ENCODE measurements at regions not wholly inside any gene's neighbourhood (a gene's known extent, or its start where the extent isn't known, plus 50 kb on each side); places are given as distances from the start of the nearest gene placed in this dataset.
A peak's percentile ranks its signal among the peaks of the same experiment; 100 is the strongest.

- Histone ChIP-seq H3K79me1 (replicated peaks; ENCODE audit: low read length, poor library complexity, severe bottlenecking) (no peaks in the 10 kb centered on the region), H3K4ac (ENCODE audit: low read depth in 1 of 2, low read length in 2 of 2) (no peak overlapping the region), H3K18ac (ENCODE audit: low read depth in 1 of 2, low read length in 2 of 2) (peak overlapping the region in 1 of 2 experiments; percentile 80), H3K9ac (ENCODE audit: low read length) (no peak overlapping the region), H3K9me3 (ENCODE audit: control insufficient read depth, low read length) (no peaks in the 10 kb centered on the region), H2AK5ac (ENCODE audit: low read length, severe bottlenecking) (peak overlapping the region; percentile 21), H3K27me3 (ENCODE audit: control insufficient read depth in 1 of 2, insufficient read depth in 1 of 2, low read length in 2 of 2) (no peaks in the 10 kb centered on the region), H4K8ac (ENCODE audit: low read length) (no peak overlapping the region), H2BK15ac (ENCODE audit: low read depth, poor library complexity, severe bottlenecking) (no peak overlapping the region), H3K23ac (ENCODE audit: low read length in 2 of 2) (no peak overlapping the region), H4K91ac (ENCODE audit: low read length) (no peak overlapping the region), H2BK120ac (ENCODE audit: low read depth, low read length) (no peak overlapping the region), H2BK12ac (ENCODE audit: low read length in 2 of 2) (no peak overlapping the region), H3K4me2 (ENCODE audit: low read length, poor library complexity, severe bottlenecking) (no peak overlapping the region), H3K36me3 (ENCODE audit: control insufficient read depth in 1 of 2, insufficient read depth in 2 of 2, low read depth in 1 of 2, low read length in 2 of 2) (no peaks in the 10 kb centered on the region), H3K4me1 (ENCODE audit: control insufficient read depth, insufficient read depth, low read depth, low read length) (peaks cover 2% of the 10 kb centered on the region), H3K4me3 (ENCODE audit: insufficient read depth in 1 of 2, low read depth in 1 of 2, low read length in 2 of 2) (no peak overlapping the region), H2BK5ac (ENCODE audit: low read depth, low read length, poor library complexity, severe bottlenecking) (peak overlapping the region; percentile 66), H3K14ac (ENCODE audit: low read length in 2 of 2) (no peak overlapping the region), H3K27ac (ENCODE audit: low read length, poor library complexity, severe bottlenecking) (peak overlapping the region; percentile 99), H2AFZ (ENCODE audit: low read depth, low read length) (peak overlapping the region; percentile 76)
- WGBS: 36% methylated on average over 3 of the region's 3 CpGs
- peak; percentile 51 for DNase-seq
Observed at GRCh38 chr3:110343376-110343775, 728.2 kb upstream of the NECTIN3 start.

GRCh38 chr3:110343945-110344344 lies 727.7 kb upstream of the NECTIN3 start:
- peak; percentile 43 for DNase-seq
- Histone ChIP-seq H3K23ac (ENCODE audit: low read length in 2 of 2) (no peak overlapping the region), H3K14ac (ENCODE audit: low read length in 2 of 2) (no peak overlapping the region), H3K79me1 (replicated peaks; ENCODE audit: low read length, poor library complexity, severe bottlenecking) (no peaks in the 10 kb centered on the region), H3K27ac (ENCODE audit: low read length, poor library complexity, severe bottlenecking) (peak overlapping the region; percentile 99), H3K4me2 (ENCODE audit: low read length, poor library complexity, severe bottlenecking) (no peak overlapping the region), H4K91ac (ENCODE audit: low read length) (peak overlapping the region; percentile 18), H2BK5ac (ENCODE audit: low read depth, low read length, poor library complexity, severe bottlenecking) (peak overlapping the region; percentile 94), H2AFZ (ENCODE audit: low read depth, low read length) (no peak overlapping the region), H2AK5ac (ENCODE audit: low read length, severe bottlenecking) (peak overlapping the region; percentile 97), H3K27me3 (ENCODE audit: control insufficient read depth in 1 of 2, insufficient read depth in 1 of 2, low read length in 2 of 2) (no peaks in the 10 kb centered on the region), H3K36me3 (ENCODE audit: control insufficient read depth in 1 of 2, insufficient read depth in 2 of 2, low read depth in 1 of 2, low read length in 2 of 2) (no peaks in the 10 kb centered on the region), H3K4me3 (ENCODE audit: insufficient read depth in 1 of 2, low read depth in 1 of 2, low read length in 2 of 2) (no peak overlapping the region), H3K9ac (ENCODE audit: low read length) (no peak overlapping the region), H3K18ac (ENCODE audit: low read depth in 1 of 2, low read length in 2 of 2) (peak overlapping the region in 1 of 2 experiments; percentile 30), H4K8ac (ENCODE audit: low read length) (no peak overlapping the region), H2BK120ac (ENCODE audit: low read depth, low read length) (no peak overlapping the region), H3K9me3 (ENCODE audit: control insufficient read depth, low read length) (no peaks in the 10 kb centered on the region), H3K4me1 (ENCODE audit: control insufficient read depth, insufficient read depth, low read depth, low read length) (peaks cover 2% of the 10 kb centered on the region), H3K4ac (ENCODE audit: low read depth in 1 of 2, low read length in 2 of 2) (no peak overlapping the region), H2BK15ac (ENCODE audit: low read depth, poor library complexity, severe bottlenecking) (no peak overlapping the region), H2BK12ac (ENCODE audit: low read length in 2 of 2) (peak overlapping the region in 1 of 2 experiments; percentile 67)
- WGBS: no CpG with 5 or more reads among the region's 1 CpG

DNA sequence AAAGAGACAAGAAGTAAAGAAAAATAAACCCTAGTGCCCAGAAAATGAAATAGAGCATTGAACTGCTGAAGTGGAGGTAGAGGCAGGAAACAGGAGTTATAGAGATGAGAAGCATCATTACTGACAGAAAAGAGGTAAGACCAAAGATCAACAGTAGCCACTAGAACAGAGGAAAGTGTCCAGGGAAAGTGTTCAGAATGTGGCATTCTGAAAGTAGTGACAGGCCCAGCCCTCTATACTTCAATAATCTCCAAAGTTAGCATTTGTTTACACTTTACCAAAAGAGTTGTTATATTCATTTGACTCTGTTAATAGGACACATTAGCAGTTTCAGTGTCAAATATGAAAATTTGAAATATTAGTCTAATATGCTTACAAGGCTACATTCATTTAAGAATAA lies 727.1 kb upstream of the NECTIN3 start:
- no peak overlapping the region for H3K18ac ChIP-seq (ENCODE audit: low read depth in 1 of 2, low read length in 2 of 2)
- no peak overlapping the region for H2BK120ac ChIP-seq (ENCODE audit: low read depth, low read length)

DNA sequence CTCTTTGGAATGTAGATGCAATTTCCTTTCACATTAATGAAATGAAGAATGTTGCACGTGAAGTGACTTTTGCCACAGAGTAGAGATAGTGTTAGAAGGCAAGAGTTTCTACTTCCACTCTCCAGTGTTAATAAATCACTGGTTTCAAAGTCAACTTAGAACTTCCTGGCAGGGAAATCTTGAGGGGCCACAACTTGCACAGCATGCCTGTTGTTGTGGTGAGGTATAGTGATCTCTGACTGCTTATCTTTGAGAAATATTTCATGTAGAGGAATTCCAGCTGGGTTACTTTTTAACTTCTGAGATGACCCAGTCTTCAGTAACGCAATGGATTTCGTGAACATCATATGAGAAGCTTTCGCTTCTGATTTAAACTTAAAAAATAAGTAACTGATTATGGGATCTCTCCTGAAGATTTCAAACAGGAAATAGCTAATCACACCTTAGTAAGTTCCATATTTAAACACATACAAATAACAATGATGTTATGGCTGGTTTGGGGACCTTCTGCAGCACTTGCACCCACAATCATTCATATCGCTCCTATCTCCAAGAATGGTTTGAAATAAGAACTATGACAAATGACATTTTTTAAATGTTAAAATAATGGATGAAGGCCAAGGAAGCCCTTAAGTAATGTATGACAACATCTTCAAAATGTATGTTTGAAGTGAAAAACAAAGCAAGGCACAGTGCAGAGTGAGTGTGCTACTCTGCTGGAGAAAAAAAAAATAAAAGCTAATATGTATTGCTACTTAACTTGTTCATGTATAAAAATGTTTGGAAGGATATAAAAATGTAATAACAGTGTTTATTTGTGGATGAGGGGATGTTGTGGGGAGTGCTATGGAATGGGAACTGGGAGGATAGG lies 726.5 kb upstream of the NECTIN3 start:
- Histone ChIP-seq H3K27ac (ENCODE audit: low read length, poor library complexity, severe bottlenecking) (peak overlapping the region; percentile 99), H3K14ac (ENCODE audit: low read length in 2 of 2) (no peak overlapping the region), H3K18ac (ENCODE audit: low read depth in 1 of 2, low read length in 2 of 2) (no peak overlapping the region), H2AK5ac (ENCODE audit: low read length, severe bottlenecking) (peak overlapping the region; percentile 64), H4K8ac (ENCODE audit: low read length) (no peak overlapping the region), H3K9ac (ENCODE audit: low read length) (no peak overlapping the region), H3K36me3 (ENCODE audit: control insufficient read depth in 1 of 2, insufficient read depth in 2 of 2, low read depth in 1 of 2, low read length in 2 of 2) (no peaks in the 10 kb centered on the region), H3K9me3 (ENCODE audit: control insufficient read depth, low read length) (no peaks in the 10 kb centered on the region), H3K4ac (ENCODE audit: low read depth in 1 of 2, low read length in 2 of 2) (no peak overlapping the region), H2AFZ (ENCODE audit: low read depth, low read length) (no peak overlapping the region), H4K91ac (ENCODE audit: low read length) (no peak overlapping the region), H3K4me1 (ENCODE audit: control insufficient read depth, insufficient read depth, low read depth, low read length) (peaks cover 2% of the 10 kb centered on the region), H3K79me1 (replicated peaks; ENCODE audit: low read length, poor library complexity, severe bottlenecking) (no peaks in the 10 kb centered on the region), H2BK120ac (ENCODE audit: low read depth, low read length) (no peak overlapping the region), H2BK5ac (ENCODE audit: low read depth, low read length, poor library complexity, severe bottlenecking) (peak overlapping the region; percentile 14), H2BK12ac (ENCODE audit: low read length in 2 of 2) (no peak overlapping the region), H3K4me3 (ENCODE audit: insufficient read depth in 1 of 2, low read depth in 1 of 2, low read length in 2 of 2) (no peak overlapping the region), H3K23ac (ENCODE audit: low read length in 2 of 2) (no peak overlapping the region), H2BK15ac (ENCODE audit: low read depth, poor library complexity, severe bottlenecking) (no peak overlapping the region), H3K27me3 (ENCODE audit: control insufficient read depth in 1 of 2, insufficient read depth in 1 of 2, low read length in 2 of 2) (no peaks in the 10 kb centered on the region), H3K4me2 (ENCODE audit: low read length, poor library complexity, severe bottlenecking) (peak overlapping the region; percentile 43)
- 17% methylated on average over 1 of the region's 5 CpGs for WGBS
- DNase-seq: peak; percentile 44

More for the DNA sequence above, 727.1 kb upstream of the NECTIN3 start:
- H3K27me3 ChIP-seq (ENCODE audit: control insufficient read depth in 1 of 2, insufficient read depth in 1 of 2, low read length in 2 of 2): no peaks in the 10 kb centered on the region
- DNase-seq: no peak
- no peak overlapping the region for H4K91ac ChIP-seq (ENCODE audit: low read length)
- H3K79me1 ChIP-seq (replicated peaks; ENCODE audit: low read length, poor library complexity, severe bottlenecking): no peaks in the 10 kb centered on the region
- no peak overlapping the region for H2AFZ ChIP-seq (ENCODE audit: low read depth, low read length)
- H3K4me1 ChIP-seq (ENCODE audit: control insufficient read depth, insufficient read depth, low read depth, low read length): peaks cover 2% of the 10 kb centered on the region
- H3K14ac ChIP-seq (ENCODE audit: low read length in 2 of 2): no peak overlapping the region
- no peaks in the 10 kb centered on the region for H3K36me3 ChIP-seq (ENCODE audit: control insufficient read depth in 1 of 2, insufficient read depth in 2 of 2, low read depth in 1 of 2, low read length in 2 of 2)
- H2BK5ac ChIP-seq (ENCODE audit: low read depth, low read length, poor library complexity, severe bottlenecking): peak overlapping the region; percentile 94
- peak overlapping the region in 1 of 2 experiments; percentile 67 for H2BK12ac ChIP-seq (ENCODE audit: low read length in 2 of 2)
- H3K9ac ChIP-seq (ENCODE audit: low read length): no peak overlapping the region
- no peak overlapping the region for H4K8ac ChIP-seq (ENCODE audit: low read length)
- no peak overlapping the region for H3K4ac ChIP-seq (ENCODE audit: low read depth in 1 of 2, low read length in 2 of 2)
- H3K4me2 ChIP-seq (ENCODE audit: low read length, poor library complexity, severe bottlenecking): no peak overlapping the region
- no peak overlapping the region for H3K4me3 ChIP-seq (ENCODE audit: insufficient read depth in 1 of 2, low read depth in 1 of 2, low read length in 2 of 2)
- H3K27ac ChIP-seq (ENCODE audit: low read length, poor library complexity, severe bottlenecking): peak overlapping the region; percentile 99
- no peak overlapping the region for H3K23ac ChIP-seq (ENCODE audit: low read length in 2 of 2)
- no peak overlapping the region for H2BK15ac ChIP-seq (ENCODE audit: low read depth, poor library complexity, severe bottlenecking)
- peak overlapping the region; percentile 97 for H2AK5ac ChIP-seq (ENCODE audit: low read length, severe bottlenecking)
- H3K9me3 ChIP-seq (ENCODE audit: control insufficient read depth, low read length): no peaks in the 10 kb centered on the region

All from mesenchymal stem cell (in vitro differentiated cells and primary cell).